ENCODE measurements at regions not wholly inside any gene's neighbourhood (a gene's known extent, or its start where the extent isn't known, plus 50 kb on each side); places are given as distances from the start of the nearest gene placed in this dataset.

DNA sequence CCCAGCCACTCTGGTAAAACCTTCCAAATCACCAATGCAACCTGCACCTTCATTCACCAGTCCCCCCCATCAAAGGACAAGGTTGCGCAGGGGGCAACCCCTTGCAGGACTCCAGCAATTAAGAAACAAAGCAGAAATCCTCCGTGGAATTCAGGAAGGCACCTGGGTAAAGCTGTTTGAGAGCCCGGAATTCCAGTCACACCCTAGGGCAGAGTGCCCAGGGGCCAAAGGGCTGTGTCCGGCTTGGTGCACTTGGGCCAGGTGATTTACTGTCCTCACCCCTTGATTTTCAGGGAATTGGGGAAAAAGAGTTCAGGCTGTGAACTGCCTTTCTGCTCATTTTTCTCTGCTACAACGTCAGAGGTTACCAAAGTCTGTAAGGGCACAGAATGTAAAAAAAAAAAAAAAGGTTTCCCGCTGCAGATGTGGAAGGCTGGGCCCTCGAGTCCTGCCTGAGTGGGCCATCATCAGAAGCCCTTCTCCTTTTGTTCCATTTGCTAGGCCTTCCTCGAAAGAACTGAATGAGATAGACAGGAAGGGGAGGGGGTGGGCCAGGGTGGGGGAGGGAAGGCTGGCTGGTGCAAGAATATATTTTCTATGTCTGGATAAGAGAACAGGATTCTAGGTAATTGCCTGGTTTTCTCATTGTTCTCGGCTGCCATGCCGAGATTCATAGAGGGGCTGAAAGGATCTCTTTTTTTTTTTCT, 266.5 kb upstream of the PSMD7 start:
- no peak for DNase-seq

DNA sequence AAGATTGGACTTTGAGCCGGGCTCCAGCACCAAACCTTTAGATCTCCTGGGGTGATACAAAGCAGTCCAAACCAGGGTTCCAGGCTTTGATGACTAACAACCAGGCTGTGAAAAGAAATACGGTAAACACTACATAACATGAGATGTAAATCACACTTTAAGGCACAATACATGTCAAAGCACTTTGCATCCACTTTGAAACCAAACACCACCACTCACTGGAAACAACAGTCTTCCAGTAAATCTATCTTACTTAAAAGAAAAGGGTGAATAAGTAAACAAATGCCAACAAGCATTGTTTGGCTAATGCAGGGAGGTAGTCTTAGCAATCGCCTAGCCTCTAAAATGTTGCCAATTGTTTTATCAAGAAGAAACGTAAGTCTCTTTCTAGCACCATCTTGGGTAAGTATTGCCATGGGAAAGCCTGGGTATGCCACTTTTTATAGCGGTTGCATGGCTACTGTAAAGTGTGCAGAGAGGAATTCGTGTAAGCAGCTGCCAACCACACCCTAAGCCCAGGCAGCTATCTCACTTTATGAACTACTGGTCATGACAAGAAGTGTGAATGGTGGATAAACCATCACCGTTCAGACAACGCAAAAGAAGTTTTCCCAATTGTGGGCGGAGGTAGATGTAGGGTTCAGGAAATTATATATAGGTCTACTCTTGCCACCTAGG, 267.4 kb upstream of the PSMD7 start:
- DNase-seq = no peak

DNA sequence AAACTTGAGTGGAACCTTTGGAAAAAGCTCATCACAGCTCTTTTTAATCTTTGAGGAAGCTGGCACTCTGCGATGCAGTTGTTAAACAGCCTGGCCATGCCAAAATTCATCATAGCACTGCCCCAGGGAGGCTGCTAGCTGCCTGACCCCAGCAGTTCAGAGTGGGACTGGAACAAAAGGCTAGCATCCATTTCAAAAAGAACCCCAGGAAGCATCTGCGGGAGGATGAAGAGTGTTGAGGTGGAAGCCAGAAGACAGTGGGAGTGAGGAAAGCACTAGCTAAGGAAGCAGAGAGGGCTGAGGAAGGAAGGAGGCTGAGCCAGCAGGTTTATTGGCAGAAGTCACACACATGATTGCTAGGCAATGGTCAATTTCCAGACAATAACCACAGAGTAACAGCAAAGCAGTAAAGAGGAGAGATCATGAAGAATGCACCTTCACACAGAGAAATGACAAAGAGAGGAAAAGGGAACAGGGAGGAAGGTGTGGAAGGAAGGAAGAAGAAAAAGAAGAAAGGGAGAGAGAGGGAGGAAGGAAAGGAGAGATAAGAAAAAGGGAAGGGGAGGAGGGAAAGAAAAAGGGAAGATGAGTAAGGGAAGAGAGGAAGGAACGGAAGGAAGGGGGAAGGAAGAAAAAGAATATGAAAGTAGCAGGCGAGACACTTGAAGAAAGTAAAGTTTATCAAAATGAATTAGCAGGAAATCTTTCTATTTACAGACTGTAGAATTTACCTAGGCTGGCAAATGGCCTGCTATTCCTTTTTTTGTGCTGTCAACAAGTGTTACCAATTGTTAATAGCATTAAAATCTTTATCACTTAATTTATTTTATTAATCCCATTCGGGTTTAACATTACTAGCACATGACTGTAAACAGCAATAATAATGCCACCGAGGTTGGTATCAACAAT, 270.0 kb upstream of the PSMD7 start:
- DNase-seq = no peak

DNA sequence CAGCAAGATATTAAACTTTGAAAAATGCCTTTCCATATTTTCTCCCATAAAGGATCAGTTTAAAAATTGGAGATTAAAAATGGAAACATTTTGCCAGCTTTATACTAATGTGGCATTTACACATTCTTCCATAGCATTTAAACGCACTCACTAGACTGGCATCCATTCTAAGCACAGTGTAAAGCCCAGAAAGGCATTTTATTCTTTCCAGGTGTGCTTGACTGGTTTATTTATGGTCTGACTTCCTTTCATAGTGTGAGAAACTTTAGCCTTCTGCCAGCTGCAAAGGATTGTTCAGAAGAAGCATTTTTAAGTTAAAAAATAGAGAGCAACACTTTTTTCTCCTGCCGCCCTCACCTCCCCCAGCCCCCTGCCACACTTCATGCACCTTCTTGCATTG, 271.7 kb upstream of the PSMD7 start:
- DNase-seq = no peak

DNA sequence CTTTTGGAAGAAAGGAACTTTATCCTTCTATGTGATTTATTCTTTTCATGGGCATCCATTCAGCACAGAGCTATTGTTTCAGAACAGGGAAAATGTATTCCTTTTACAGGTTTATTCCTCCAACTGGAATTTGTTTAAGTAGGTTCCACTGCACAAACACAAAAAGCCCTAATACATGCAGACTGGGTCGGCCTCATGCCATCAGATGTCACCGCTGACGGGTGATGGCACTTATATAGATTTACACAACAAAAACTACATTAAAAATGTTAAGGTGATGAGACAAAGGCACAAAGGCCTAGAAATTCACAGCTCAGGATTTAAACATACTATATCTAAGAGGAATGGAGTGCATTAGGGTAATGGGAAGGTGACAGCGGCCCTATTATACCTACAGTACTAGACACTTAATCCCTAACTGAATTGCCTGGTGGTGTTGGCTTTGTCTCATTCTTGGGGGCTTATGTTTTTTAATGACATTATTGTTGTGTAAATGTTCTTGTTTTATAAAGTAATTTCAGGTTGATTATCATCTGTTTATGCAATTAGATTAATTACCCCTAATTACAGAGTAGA, 276.4 kb upstream of the PSMD7 start:
- no peak for DNase-seq

DNA sequence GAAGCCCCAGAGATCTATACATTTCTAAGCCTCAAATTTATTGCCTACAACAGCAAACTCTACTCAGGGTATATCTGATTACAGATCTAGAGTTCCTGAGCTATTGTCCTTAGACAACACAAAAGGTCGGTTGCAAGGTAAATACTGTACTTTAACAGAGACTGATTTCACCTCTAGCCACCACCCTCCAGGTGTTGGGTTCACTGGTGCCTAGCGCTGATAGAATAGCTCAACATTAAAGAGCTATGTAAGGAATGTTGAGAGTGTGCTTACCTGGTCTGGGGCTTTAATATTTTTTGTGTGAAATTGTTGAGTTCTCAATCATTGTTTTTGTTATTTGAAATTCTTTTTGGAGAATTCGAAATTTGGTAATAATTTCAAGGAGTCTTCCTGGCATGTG, 277.0 kb upstream of the PSMD7 start:
- no peak for DNase-seq

DNA sequence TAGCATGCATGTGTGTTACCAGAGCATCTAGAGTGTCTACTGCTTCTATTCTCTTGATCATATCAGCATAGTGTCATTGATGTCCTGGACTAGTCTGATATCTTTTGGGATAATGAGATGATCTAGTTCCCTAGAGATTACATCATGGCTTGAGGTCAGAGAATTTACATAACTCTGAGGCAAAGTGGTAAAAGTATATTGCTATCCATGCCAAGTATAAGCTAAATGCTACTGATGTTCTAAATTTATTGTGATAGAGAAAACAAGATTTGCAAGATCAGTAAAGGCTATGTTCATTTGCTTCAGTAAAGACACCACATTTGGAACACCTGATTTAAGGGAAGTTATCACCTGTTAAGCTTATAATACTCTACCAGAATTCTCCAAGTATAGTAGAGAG, 280.7 kb upstream of the PSMD7 start:
- DNase-seq = no peak

DNA sequence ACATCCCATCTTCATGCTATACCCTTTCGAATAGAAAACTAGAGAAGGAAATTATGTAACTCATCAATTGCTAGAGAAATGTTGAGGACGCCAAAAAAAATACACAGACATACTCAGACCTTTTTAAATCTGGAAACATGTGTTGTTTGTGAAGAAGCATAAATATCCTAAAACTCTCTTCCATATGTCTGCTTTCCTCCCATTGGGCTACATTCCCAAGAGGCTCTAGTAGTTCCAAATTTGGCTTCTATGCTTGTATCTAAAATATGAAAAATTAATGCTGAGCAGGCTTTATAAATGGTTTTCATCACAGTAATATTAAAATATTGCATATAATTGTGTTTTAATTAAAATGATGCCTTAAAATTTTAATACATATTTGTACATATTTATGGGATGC, 297.9 kb upstream of the PSMD7 start:
- DNase-seq = no peak

DNA sequence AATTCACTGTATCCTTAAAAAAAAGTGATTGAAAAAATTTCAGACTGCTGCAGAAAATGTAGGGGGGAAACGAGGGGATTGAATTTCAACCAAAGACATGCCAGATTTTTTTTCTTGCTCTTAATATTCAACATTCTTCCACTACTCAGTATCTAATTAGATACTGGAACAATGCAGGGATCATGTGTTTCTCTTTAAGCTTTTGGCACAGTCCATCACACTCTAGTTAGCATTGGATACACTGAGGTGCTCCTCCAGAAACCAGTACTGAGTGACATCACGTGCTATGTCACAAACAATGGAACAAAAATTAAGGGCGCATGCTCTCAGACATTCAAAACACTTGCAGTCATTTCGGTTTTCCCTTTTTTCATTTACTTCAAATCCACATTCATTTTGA, 298.6 kb upstream of the PSMD7 start:
- no peak for DNase-seq

DNA sequence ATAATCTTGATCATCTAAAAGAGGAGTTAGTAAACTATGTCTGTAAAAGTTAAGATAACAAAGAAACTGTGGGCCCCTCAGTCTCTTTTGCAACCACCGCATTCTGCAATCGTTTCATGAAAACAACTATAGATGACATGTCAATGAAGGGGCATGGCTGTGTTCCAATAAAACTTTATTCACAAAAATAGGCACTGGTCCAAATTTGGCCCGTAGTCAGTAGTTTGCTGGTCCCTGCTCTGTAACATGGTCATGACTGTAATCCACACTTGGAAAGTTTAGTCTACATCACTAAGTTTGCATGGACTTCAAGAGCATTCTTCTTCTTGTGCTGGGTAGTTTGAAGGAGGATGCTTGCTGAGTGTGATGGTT, 299.3 kb upstream of the PSMD7 start:
- no peak for DNase-seq

DNA sequence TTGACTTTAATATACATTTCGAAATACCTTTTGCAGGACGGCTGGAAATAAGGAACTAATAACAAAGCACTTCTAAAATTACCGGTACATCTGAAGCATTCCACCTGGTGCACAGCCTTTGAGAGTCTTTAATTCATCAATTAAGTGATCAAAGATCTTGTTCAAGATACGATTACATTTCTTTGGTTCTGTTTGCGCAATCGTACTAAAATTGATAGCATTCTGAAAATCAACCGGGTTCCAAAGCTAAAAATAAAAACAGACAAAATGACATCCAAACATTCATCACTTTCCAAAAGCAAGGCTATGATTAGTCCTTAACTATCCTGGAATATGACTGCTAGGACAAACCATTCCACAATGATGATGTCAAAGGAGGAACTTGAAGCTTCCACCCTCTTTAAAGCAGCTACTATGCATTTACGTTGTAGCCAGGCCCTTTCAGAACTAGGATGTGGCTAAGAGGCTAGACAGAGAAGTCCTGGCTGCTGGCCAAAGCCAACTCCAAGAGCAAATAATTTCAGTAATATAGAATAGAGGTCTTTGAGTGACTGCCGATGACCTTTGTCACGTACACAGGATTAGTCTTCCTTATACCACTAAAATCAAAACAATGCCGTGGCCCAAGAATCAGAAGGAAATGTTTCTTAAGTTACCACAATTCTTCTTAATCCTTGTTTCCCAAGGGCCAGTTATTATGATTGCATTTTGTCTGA, 299.8 kb upstream of the PSMD7 start:
- no peak for DNase-seq

DNA sequence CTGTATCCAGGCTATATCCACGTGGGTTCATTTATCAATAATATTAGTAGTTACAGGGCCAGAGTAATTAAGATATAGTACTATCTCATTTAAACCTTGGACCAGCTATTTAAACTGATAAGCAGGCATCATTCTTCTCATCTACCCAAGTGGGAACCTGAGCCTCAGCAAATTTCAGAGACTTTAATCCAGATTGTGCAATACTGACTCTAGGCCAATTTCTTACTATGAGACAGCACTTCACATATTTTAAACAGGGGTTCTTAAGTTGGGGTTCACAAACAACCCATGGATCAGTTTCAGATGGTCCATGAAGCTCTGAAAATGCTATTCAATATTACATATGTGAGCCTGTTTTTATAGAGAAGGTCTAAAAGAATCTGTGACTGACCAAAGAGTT, 302.7 kb upstream of the PSMD7 start:
- no peak for DNase-seq

DNA sequence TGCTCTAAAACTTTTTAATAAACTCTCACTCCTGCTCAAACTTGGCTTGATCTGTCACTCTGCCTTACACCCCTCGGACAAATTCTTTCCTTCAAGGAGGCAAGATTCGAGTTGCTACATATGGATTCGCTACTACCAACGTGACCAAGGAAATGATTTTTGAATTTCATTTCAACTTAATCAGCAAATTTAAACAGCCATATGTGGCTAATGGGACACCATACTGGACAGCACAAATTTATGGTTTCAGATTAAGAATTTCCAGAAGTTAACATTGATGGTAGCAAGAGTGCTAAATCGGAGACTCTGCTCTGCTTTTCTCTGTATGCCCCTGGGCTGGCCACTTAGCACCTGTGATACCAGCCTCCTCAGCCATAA, 318.2 kb upstream of the PSMD7 start:
- no peak for DNase-seq

DNA sequence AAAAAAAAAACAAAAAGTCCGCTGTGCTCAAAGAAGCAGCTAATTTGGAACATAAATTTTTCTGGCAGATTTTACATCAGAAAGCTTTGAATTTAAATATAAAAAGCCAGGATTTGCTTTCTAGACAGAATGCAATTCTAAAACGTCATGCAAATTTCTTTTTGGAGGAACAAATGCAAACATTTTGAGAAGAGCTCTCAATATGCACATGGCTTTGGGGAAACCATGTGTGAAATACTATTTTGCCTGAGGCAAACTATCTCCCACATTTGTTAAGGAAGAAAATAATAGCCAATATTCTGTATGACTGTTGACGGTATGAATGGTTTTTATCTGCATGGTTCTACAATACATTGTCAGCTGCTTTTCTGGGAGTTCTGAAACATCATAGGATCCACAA, 320.0 kb upstream of the PSMD7 start:
- no peak for DNase-seq

DNA sequence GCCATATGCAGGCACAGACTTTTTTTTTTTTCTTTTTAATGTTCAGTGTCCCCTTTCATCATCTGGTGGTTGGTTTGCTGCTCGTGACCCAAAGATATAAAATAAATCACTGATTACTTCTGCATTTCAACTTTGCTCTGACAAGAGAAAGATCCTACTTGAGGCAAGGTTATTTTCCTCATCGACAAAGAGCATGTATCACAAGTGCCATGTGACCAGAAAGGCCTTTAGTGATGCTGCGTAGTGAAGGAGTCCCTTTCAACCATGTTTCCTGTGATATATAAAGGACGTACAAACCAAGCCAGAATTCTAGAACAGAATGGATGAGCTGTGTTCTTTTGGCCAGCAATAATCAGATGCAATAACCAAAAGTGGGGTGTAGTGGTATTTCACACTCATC, 323.4 kb upstream of the PSMD7 start:
- no peak for DNase-seq

DNA sequence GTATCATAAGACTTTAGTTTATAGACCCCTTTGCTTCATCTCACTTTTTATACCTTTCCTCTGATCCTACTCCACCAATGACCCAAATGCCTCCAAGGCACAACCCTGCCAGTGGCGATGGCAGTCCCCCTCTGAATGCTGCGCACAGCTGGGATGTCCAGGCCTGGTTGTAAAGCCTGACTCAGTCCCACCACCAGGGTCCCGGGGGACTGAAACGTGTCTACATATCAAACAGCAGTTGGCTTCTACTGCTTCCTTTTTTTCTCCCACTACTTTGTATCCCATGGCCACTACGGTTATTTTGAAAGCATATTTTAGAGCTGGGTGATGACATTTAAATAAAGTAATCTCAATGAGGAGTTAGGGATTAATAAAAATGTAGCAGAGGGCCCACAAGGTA, 329.8 kb upstream of the PSMD7 start:
- DNase-seq = no peak

DNA sequence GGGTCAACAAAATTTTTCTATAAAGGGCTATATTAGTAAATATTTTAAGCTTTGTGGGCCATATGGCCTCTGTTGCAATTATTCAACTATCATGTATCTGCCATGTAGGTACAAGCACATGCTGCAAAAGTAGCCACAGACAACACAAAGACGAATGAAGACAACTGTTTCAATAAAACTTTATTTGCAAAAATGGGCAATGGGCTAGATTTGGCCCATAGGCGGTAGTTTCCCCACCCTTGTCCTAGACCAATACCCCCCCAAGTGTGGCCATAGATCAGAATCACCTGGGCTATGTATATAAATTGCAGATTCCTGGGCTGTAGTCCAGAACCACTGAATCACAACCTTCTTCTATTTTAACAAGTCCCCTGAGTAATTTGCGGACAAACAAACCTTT, 331.0 kb upstream of the PSMD7 start:
- no peak for DNase-seq

DNA sequence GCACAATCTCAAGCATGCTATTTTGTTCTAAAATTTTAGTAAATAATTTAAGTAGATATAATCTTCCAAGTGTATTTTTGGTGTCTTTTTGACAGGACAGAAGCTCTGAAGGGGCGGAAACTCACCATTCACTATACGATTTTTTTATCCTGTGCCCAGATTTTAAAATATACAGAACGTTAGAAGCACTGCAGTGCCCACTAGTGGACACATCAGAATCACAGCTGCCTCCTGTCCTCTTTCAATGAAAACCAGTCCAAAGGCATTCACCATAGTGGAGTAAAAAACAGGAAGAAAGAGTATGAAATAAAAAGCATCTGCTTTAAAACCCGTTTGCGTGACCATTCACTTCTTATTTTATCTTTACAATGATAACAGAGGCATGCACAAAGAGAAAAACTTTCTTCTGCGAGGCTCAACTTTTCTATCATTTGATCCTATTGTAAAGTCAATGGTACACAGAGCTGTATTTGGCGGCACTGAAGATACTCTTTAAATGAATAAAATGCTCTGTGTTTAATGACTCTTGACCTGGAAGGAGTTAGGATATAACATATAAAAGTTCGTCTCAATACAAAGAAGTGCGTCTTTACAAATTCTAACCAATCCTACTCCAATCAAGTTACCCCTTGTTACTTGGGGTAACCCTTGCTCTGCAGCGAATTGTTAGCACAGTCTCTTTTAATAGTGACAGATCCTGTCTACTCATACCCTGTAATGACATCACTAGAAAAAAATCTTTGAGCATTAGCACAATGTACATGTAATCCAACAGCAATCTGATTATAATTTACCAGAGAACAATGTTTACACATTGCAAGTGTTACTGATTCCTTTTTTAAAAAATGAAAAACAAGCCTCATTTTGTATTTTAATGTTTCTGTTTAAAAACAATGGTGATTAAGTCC, 339.8 kb upstream of the PSMD7 start:
- DNase-seq = no peak

DNA sequence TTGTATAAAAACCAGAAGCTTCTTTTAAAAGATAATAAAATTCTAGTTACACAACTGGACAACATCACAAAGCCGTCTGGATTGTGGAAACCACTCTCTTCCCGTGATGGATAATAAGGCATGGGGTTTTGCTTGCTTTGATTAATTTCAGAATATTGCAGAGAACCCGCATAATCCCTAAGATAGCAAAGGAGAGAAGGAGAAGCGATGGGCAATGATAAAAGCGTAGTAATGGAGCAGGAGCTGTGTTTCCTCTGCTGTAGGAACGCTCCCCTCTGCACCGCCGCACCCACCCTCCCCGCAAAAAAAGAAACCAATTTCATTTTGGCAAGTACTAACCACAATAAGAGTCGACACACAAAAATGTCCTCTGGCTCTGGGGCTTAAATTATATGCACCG, 340.9 kb upstream of the PSMD7 start:
- DNase-seq = no peak

DNA sequence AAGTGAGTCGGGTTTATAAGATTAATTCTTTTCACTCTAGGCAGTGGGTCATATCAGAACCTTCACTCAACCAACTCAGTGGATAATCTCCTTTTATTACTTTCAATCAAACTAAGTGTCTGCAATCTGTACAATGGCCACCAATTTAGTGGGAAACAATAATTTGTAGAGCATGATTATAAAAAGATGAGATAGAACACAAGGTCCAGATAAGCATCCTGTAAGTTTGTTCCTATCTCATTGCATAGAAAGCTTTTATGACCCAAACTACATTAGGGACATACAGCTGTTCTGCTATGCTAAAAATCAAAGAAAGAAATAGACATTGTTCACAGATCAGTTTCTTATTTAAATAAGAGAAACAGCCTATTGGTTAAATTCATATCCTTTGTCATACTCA, 341.4 kb upstream of the PSMD7 start:
- no peak for DNase-seq

DNA sequence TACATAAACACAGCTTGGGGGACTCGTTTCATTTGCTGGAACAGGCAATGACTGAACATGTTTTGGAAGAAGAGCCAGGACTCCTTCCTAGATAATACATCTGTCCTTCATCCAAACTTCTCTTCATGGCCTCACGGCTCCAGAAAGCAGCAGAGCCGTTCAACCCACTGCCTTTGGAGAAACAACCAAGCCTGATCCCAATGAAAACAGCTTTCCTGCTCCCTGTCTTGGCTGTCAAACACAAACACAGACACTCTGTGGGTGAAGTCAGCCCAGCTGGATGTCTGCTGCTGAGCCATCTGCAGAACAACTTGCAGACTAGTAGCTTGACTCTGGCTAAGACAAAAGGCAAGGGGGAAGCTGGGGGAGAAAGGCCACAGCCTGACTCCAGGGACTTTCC, 345.1 kb upstream of the PSMD7 start:
- DNase-seq = no peak
